IMR-90 (cell line): ENCODE measurements at regions not wholly inside any gene's neighbourhood (a gene's known extent, or its start where the extent isn't known, plus 50 kb on each side); places are given as distances from the start of the nearest gene placed in this dataset.

Experiments
- ATAC-seq: fragments of 200-7000 bp; cut with Tn5 transposase; 2 replicates; pipeline ENCODE4 v1.9.1; 2020; ENCODE audit warnings: low read depth, mild to moderate bottlenecking, moderate library complexity
- BruUV-seq: library from RNA; stranded (reverse); fragments of 400-500 nt; replicated peaks from 2 replicates; lab custom pipeline; 2021; lab: Mats Ljungman, UMichigan
- CTCF ChIA-PET: fragments of 300-600 bp; formaldehyde crosslinking; extraction: SDS; loops from one replicate; lab custom pipeline; 2021; ENCODE audit warnings: antibody characterized with exemption; lab: Yijun Ruan, JAX
- POLR2A ChIA-PET: fragments of 300-600 bp; sonication (Branson Sonifier 250); formaldehyde crosslinking; loops from one replicate; lab custom pipeline; 2022; ENCODE audit warnings: antibody characterized with exemption; ENCODE audit not compliant: unreplicated experiment; lab: Charles Lee
- DNase-seq: peaks from one replicate; pipeline ENCODE4 v3.0.0; 2013
- H2AFZ ChIP-seq: replicated peaks from 2 replicates; pipeline ENCODE3; 2013; ENCODE audit warnings: low read length, mild to moderate bottlenecking; ENCODE audit not compliant: poor library complexity
- H2AK5ac ChIP-seq: 2 replicates; pipeline ENCODE4 v1.6.1; 2013; ENCODE audit warnings: low read depth, low read length, inconsistent platforms
- H2AK9ac ChIP-seq: replicated peaks from 2 replicates; pipeline ENCODE3; 2013; ENCODE audit warnings: mild to moderate bottlenecking, low read depth, low read length, moderate library complexity; ENCODE audit not compliant: poor library complexity
- H2BK120ac ChIP-seq: 2 replicates; pipeline ENCODE4 v1.6.1; 2013; ENCODE audit warnings: low read depth, low read length, inconsistent platforms
- H2BK15ac ChIP-seq: 3 replicates; pipeline ENCODE4 v1.6.1; 2013; ENCODE audit warnings: low read depth, low read length, inconsistent platforms
- H2BK20ac ChIP-seq: 2 replicates; pipeline ENCODE4 v1.6.1; 2013; ENCODE audit warnings: low read depth, mild to moderate bottlenecking, inconsistent platforms, low read length, moderate library complexity
- H2BK5ac ChIP-seq: 2 replicates; pipeline ENCODE4 v1.6.1; 2013; ENCODE audit warnings: mild to moderate bottlenecking, low read depth, low read length, inconsistent platforms; ENCODE audit not compliant: poor library complexity, severe bottlenecking
- H3K14ac ChIP-seq: replicated peaks from 2 replicates; pipeline ENCODE4 v1.6.1; 2013; ENCODE audit warnings: low read depth, low read length, inconsistent platforms
- H3K18ac ChIP-seq: 2 replicates; pipeline ENCODE4 v1.6.1; 2013; ENCODE audit warnings: low read depth, low read length, control low read depth
- H3K23ac ChIP-seq: 2 replicates; pipeline ENCODE4 v1.6.1; 2013; ENCODE audit warnings: low read depth, low read length, inconsistent platforms
- H3K27ac ChIP-seq: 2 replicates; pipeline ENCODE4 v1.5.1; 2013; ENCODE audit warnings: mild to moderate bottlenecking, control low read depth, low read length; ENCODE audit not compliant: insufficient read depth
- H3K27me3 ChIP-seq: 2 replicates; pipeline ENCODE4 v1.6.1; 2013; ENCODE audit warnings: low read length; ENCODE audit not compliant: control insufficient read depth, insufficient read depth
- H3K36me3 ChIP-seq: 2 replicates; pipeline ENCODE4 v1.6.1; 2013; ENCODE audit warnings: low read length, mixed read lengths; ENCODE audit not compliant: control insufficient read depth, insufficient read depth
- H3K4ac ChIP-seq: 2 replicates; pipeline ENCODE4 v1.6.1; 2013; ENCODE audit warnings: low read depth, low read length, inconsistent platforms
- H3K4me1 ChIP-seq: 2 replicates; pipeline ENCODE4 v1.6.1; 2013; ENCODE audit warnings: low read length, mixed read lengths; ENCODE audit not compliant: control insufficient read depth, insufficient read depth
- H3K4me2 ChIP-seq: 2 replicates; pipeline ENCODE4 v1.6.1; 2013; ENCODE audit warnings: low read depth, mild to moderate bottlenecking, control low read depth, low read length, moderate library complexity
- H3K4me3 ChIP-seq: 2 replicates; pipeline ENCODE4 v1.5.1; 2013; ENCODE audit warnings: low read depth, mild to moderate bottlenecking, control low read depth, low read length, moderate library complexity; ENCODE audit not compliant: insufficient read depth
- H3K56ac ChIP-seq: 2 replicates; pipeline ENCODE4 v1.6.1; 2013; ENCODE audit warnings: low read length, inconsistent platforms; ENCODE audit not compliant: insufficient read depth; ENCODE audit errors: extremely low read depth
- H3K79me1 ChIP-seq, 2 experiments: 2 replicates each; pipeline ENCODE4 v1.6.1; 2013; ENCODE audit warnings: low read length in 2 of 2, inconsistent platforms in 1 of 2, low read depth in 1 of 2
- H3K9ac ChIP-seq: 2 replicates; pipeline ENCODE4 v1.6.1; 2013; ENCODE audit warnings: low read depth, low read length, control low read depth
- H3K9me1 ChIP-seq: 2 replicates; pipeline ENCODE4 v1.6.1; 2013; ENCODE audit warnings: low read length, inconsistent platforms; ENCODE audit not compliant: insufficient read depth
- H3K9me3 ChIP-seq: 2 replicates; pipeline ENCODE4 v1.6.1; 2013; ENCODE audit warnings: low read length; ENCODE audit not compliant: control insufficient read depth, insufficient read depth
- H4K20me1 ChIP-seq: 2 replicates; pipeline ENCODE4 v1.6.1; 2013; ENCODE audit warnings: low read length, inconsistent platforms; ENCODE audit not compliant: insufficient read depth
- H4K5ac ChIP-seq: 2 replicates; pipeline ENCODE4 v1.6.1; 2013; ENCODE audit warnings: mild to moderate bottlenecking, low read depth, low read length, control low read depth
- H4K8ac ChIP-seq, 2 experiments: 2 replicates each; pipeline ENCODE4 v1.6.1; 2013; ENCODE audit warnings: low read depth in 2 of 2, low read length in 2 of 2, control low read depth in 1 of 2, inconsistent platforms in 1 of 2
- H4K91ac ChIP-seq: 2 replicates; pipeline ENCODE4 v1.6.1; 2013; ENCODE audit warnings: low read depth, low read length, inconsistent platforms; ENCODE audit not compliant: insufficient read depth
- CHD1 ChIP-seq: IDR thresholded peaks from 2 replicates; pipeline ENCODE4 v1.6.1; 2012; ENCODE audit warnings: low read depth, low read length, improper control_type of control experiment
- CTCF ChIP-seq: conservative IDR thresholded peaks from 2 replicates; pipeline ENCODE4 v1.5.1; 2012; ENCODE audit warnings: mild to moderate bottlenecking, low read depth, low read length, improper control_type of control experiment
- FOS ChIP-seq: fragments of 150-350 bp; IDR thresholded peaks from 2 replicates; pipeline ENCODE4 v1.6.1; 2016; ENCODE audit warnings: low read depth, low read length
- MAZ ChIP-seq: IDR thresholded peaks from 2 replicates; pipeline ENCODE4 v1.6.1; 2012; ENCODE audit warnings: low read depth, mild to moderate bottlenecking, low read length, improper control_type of control experiment, moderate library complexity, borderline replicate concordance
- MXI1 ChIP-seq: IDR thresholded peaks from 2 replicates; pipeline ENCODE4 v1.6.1; 2012; ENCODE audit warnings: low read depth, mild to moderate bottlenecking, low read length, moderate library complexity, borderline replicate concordance
- RAD21 ChIP-seq: IDR thresholded peaks from 2 replicates; pipeline ENCODE4 v1.6.1; 2012; ENCODE audit warnings: low read length, improper control_type of control experiment
- RFX5 ChIP-seq: IDR thresholded peaks from 2 replicates; pipeline ENCODE4 v1.8.0; 2012; ENCODE audit warnings: low read depth, mild to moderate bottlenecking, low read length, moderate library complexity
- SMC3 ChIP-seq: fragments of 150-350 bp; IDR thresholded peaks from 2 replicates; pipeline ENCODE4 v1.6.1; 2016; ENCODE audit warnings: low read depth, mild to moderate bottlenecking, antibody characterized with exemption, low read length, moderate library complexity
- USF2 ChIP-seq: fragments of 150-350 bp; IDR thresholded peaks from 2 replicates; pipeline ENCODE4 v1.6.1; 2017; ENCODE audit warnings: mild to moderate bottlenecking, antibody characterized with exemption, low read length, low read depth
- dilution Hi-C: fragments of 300-500 bp; cut with HindIII; formaldehyde crosslinking; loops from one replicate; pipeline ENCODE4 v1.14.3; 2018; ENCODE audit warnings: low sequenced_read_pairs; ENCODE audit not compliant: unreplicated experiment
- in situ Hi-C: fragments of 300-500 bp; cut with MboI; formaldehyde crosslinking; loops from 3 replicates; pipeline ENCODE4 v1.14.3; 2019; ENCODE audit warnings: low sequenced_read_pairs, inconsistent platforms, mixed read lengths
- intact Hi-C: fragments of 100-400 bp; cut with micrococcal nuclease; formaldehyde crosslinking; loops from 2 replicates; pipeline ENCODE4 v1.10.0; 2022

GRCh38 chr11:109770323-109770722 lies 322.9 kb upstream of the ZC3H12C start:
- Histone ChIP-seq H2BK20ac (no peak overlapping the region), H3K27me3 (no peaks in the 10 kb centered on the region; the same call in 1 of the 2 replicates), H2BK5ac (no peak overlapping the region), H3K4me1 (no peaks in the 10 kb centered on the region), H3K23ac (no peak overlapping the region), H3K79me1 (no peaks in the 10 kb centered on the region), H2BK120ac (no peak overlapping the region), H4K20me1 (no peaks in the 10 kb centered on the region), H2AFZ (peak overlapping the region; percentile 17), H4K91ac (no peak overlapping the region), H3K4ac (no peak overlapping the region), H3K14ac (no peak overlapping the region), H2BK15ac (no peak overlapping the region), H3K9me3 (no peaks in the 10 kb centered on the region), H3K56ac (no peak overlapping the region), H3K36me3 (no peaks in the 10 kb centered on the region), H3K4me3 (no peak overlapping the region), H4K5ac (no peak overlapping the region), H2AK9ac (no peak overlapping the region), H3K9ac (no peak overlapping the region), H3K18ac (no peak overlapping the region), H3K27ac (no peak overlapping the region), H4K8ac (no peak overlapping the region), H3K9me1 (no peaks in the 10 kb centered on the region; the same call in 1 of the 2 replicates), H3K4me2 (no peak overlapping the region), H2AK5ac (no peak overlapping the region)
- ChIA-PET CTCF (interaction anchor here (1.9 kb wide), 1 partner anchor 12 kb away, joined by 7 read pairs; no protein-coding TSS in a partner anchor), POLR2A (no interaction called here)
- TF ChIP-seq CTCF = no peak
- no peak for TF ChIP-seq RAD21
- TF ChIP-seq RFX5 = no peak
- TF ChIP-seq SMC3 = no peak
- no peak for TF ChIP-seq USF2
- no peak for TF ChIP-seq MAZ
- TF ChIP-seq MXI1 = no peak
- TF ChIP-seq CHD1 = no peak
- no peak for TF ChIP-seq FOS
- no peak for ATAC-seq
- dilution Hi-C loops (no loop called here), in situ Hi-C loops (no loop called here), intact Hi-C loops (no loop called here)
- BruUV-seq = no TSS peak
- no peak for DNase-seq
